ENCODE measurements at regions not wholly inside any gene's neighbourhood (a gene's known extent, or its start where the extent isn't known, plus 50 kb on each side); places are given as distances from the start of the nearest gene placed in this dataset.

GRCh38 chr12:43252585-43252984, 299.4 kb downstream of the ADAMTS20 start:
- Histone ChIP-seq H2AFZ (ENCODE audit: low read depth, low read length) (no peak overlapping the region), H3K4me2 (ENCODE audit: low read length) (no peak overlapping the region), H4K20me1 (ENCODE audit: insufficient read depth) (no peaks in the 10 kb centered on the region), H3K4me3 (ENCODE audit: low read length) (no peak overlapping the region), H3K79me2 (replicated peaks; ENCODE audit: insufficient read depth, low read length) (no peaks in the 10 kb centered on the region), H3F3A (ENCODE audit: insufficient read depth, low read length, poor library complexity, severe bottlenecking) (no peaks in the 10 kb centered on the region), H3K27ac (ENCODE audit: low read length) (no peak overlapping the region), H3K27me3 (ENCODE audit: insufficient read depth, low read depth, low read length) (no peaks in the 10 kb centered on the region), H3K36me3 (ENCODE audit: insufficient read depth, low read length) (no peaks in the 10 kb centered on the region), H3K9me2 (ENCODE audit: insufficient read depth, low read length) (no peaks in the 10 kb centered on the region), H3K9ac (ENCODE audit: low read length) (no peak overlapping the region), H3K9me3 (ENCODE audit: low read length) (no peaks in the 10 kb centered on the region)
- TF ChIP-seq RAD21 (conservative IDR thresholded peaks at IDR 0.05) (no peak), TAF1 (IDR thresholded peaks at IDR 0.05; ENCODE audit: low read depth) (no peak), MXI1 (conservative IDR thresholded peaks at IDR 0.05; ENCODE audit: poor library complexity, severe bottlenecking) (no peak), POLR2AphosphoS5 (IDR thresholded peaks at IDR 0.05) (no peak), CTCF (IDR thresholded peaks at IDR 0.05; ENCODE audit: poor library complexity, severe bottlenecking) (no peak), SMC3 (conservative IDR thresholded peaks at IDR 0.05; ENCODE audit: poor library complexity) (no peak), REST (IDR thresholded peaks at IDR 0.05; ENCODE audit: borderline replicate concordance) (no peak), EZH2 (IDR thresholded peaks at IDR 0.05; ENCODE audit: borderline replicate concordance, insufficient read depth, low read length, poor library complexity, severe bottlenecking) (no peak), EP300 (conservative IDR thresholded peaks at IDR 0.05; ENCODE audit: poor library complexity, severe bottlenecking) (no peak)

GRCh38 chr12:43245947-43246346, 306.1 kb downstream of the ADAMTS20 start:
- no peak for TF ChIP-seq EP300 (conservative IDR thresholded peaks at IDR 0.05; ENCODE audit: poor library complexity, severe bottlenecking)
- no peak for TF ChIP-seq MXI1 (conservative IDR thresholded peaks at IDR 0.05; ENCODE audit: poor library complexity, severe bottlenecking)
- TF ChIP-seq CTCF (IDR thresholded peaks at IDR 0.05; ENCODE audit: poor library complexity, severe bottlenecking), result no peak
- TF ChIP-seq POLR2AphosphoS5 (IDR thresholded peaks at IDR 0.05), result no peak
- no peak for TF ChIP-seq REST (IDR thresholded peaks at IDR 0.05; ENCODE audit: borderline replicate concordance)

More at GRCh38 chr12:43245947-43246346, 306.1 kb downstream of the ADAMTS20 start:
- H2AFZ ChIP-seq (ENCODE audit: low read depth, low read length), result no peak overlapping the region
- no peak overlapping the region for H3K4me3 ChIP-seq (ENCODE audit: low read length)
- H3K9ac ChIP-seq (ENCODE audit: low read length), result no peak overlapping the region
- H3K4me2 ChIP-seq (ENCODE audit: low read length), result no peak overlapping the region
- H4K20me1 ChIP-seq (ENCODE audit: insufficient read depth), result no peaks in the 10 kb centered on the region
- H3F3A ChIP-seq (ENCODE audit: insufficient read depth, low read length, poor library complexity, severe bottlenecking), result no peaks in the 10 kb centered on the region
- no peak overlapping the region for H3K27ac ChIP-seq (ENCODE audit: low read length)
- H3K9me2 ChIP-seq (ENCODE audit: insufficient read depth, low read length), result no peaks in the 10 kb centered on the region
- H3K79me2 ChIP-seq (replicated peaks; ENCODE audit: insufficient read depth, low read length), result no peaks in the 10 kb centered on the region
- no peaks in the 10 kb centered on the region for H3K36me3 ChIP-seq (ENCODE audit: insufficient read depth, low read length)
- no peaks in the 10 kb centered on the region for H3K9me3 ChIP-seq (ENCODE audit: low read length)
- no peaks in the 10 kb centered on the region for H3K27me3 ChIP-seq (ENCODE audit: insufficient read depth, low read depth, low read length)
